NB4 (cell line): ENCODE measurements at regions not wholly inside any gene's neighbourhood (a gene's known extent, or its start where the extent isn't known, plus 50 kb on each side); places are given as distances from the start of the nearest gene placed in this dataset.
A peak's percentile ranks its signal among the peaks of the same experiment; 100 is the strongest.

Source experiments
- DNase-seq: peaks from one replicate; pipeline ENCODE4 v3.0.0; 2010; ENCODE audit warnings: low read depth
- H3K4me3 ChIP-seq: one replicate; pipeline ENCODE4 v1.5.1; 2011; ENCODE audit warnings: mild to moderate bottlenecking, low read depth, low read length, moderate library complexity
- CTCF ChIP-seq: IDR thresholded peaks from one replicate; pipeline ENCODE4 v1.5.1; 2012; ENCODE audit warnings: low read depth, low read length
- MAX ChIP-seq: IDR thresholded peaks from 2 replicates; pipeline ENCODE4 v1.6.1; 2011; ENCODE audit warnings: low read depth, low read length
- MYC ChIP-seq: IDR thresholded peaks from 2 replicates; pipeline ENCODE4 v1.6.1; 2011; ENCODE audit warnings: low read depth, low read length
- POLR2A ChIP-seq: IDR thresholded peaks from 2 replicates; pipeline ENCODE4 v1.6.1; 2011; ENCODE audit warnings: mild to moderate bottlenecking; ENCODE audit not compliant: insufficient read length; ENCODE audit errors: extremely low read depth

- DNase-seq = no peak
- TF ChIP-seq CTCF (no peak), MYC (no peak), MAX (no peak), POLR2A (no peak)
- no peak overlapping the region for H3K4me3 ChIP-seq
Measured at GRCh38 chr10:117860135-117860534, 186.6 kb downstream of the RAB11FIP2 start.

- H3K4me3 ChIP-seq = no peak overlapping the region
Measured at GRCh38 chr10:117860823-117861222, 185.9 kb downstream of the RAB11FIP2 start.

GRCh38 chr10:117861329-117861728, 185.4 kb downstream of the RAB11FIP2 start:
- TF ChIP-seq MAX (no peak), CTCF (no peak), MYC (no peak), POLR2A (no peak)
- no peak overlapping the region for H3K4me3 ChIP-seq
- DNase-seq = no peak

More at GRCh38 chr10:117860823-117861222, 185.9 kb downstream of the RAB11FIP2 start:
- DNase-seq = peak; percentile 42
- TF ChIP-seq POLR2A = no peak
- no peak for TF ChIP-seq MYC
- no peak for TF ChIP-seq MAX
- peak; percentile 40 for TF ChIP-seq CTCF

- DNase-seq = no peak
- no peak for TF ChIP-seq MYC
- no peak for TF ChIP-seq CTCF
- TF ChIP-seq POLR2A = no peak
- no peak for TF ChIP-seq MAX
- no peak overlapping the region for H3K4me3 ChIP-seq
Measured at GRCh38 chr10:117863771-117864170, 183.0 kb downstream of the RAB11FIP2 start.

GRCh38 chr10:117865945-117866344, 180.8 kb downstream of the RAB11FIP2 start:
- TF ChIP-seq MYC (no peak), POLR2A (no peak), CTCF (no peak), MAX (no peak)
- H3K4me3 ChIP-seq = no peak overlapping the region
- no peak for DNase-seq

GRCh38 chr10:117868151-117868550, 178.6 kb downstream of the RAB11FIP2 start:
- no peak for DNase-seq
- TF ChIP-seq POLR2A (no peak), MYC (no peak), CTCF (no peak), MAX (no peak)
- H3K4me3 ChIP-seq = no peak overlapping the region
